ENCODE measurements at regions not wholly inside any gene's neighbourhood (a gene's known extent, or its start where the extent isn't known, plus 50 kb on each side); places are given as distances from the start of the nearest gene placed in this dataset.

GRCh38 chr2:43171789-43172188 lies 54.6 kb downstream of the ZFP36L2 start:
- in situ Hi-C loops (cut with HindIII; ENCODE audit: low sequenced_read_pairs) = no loop called here
- DNase-seq (ENCODE audit: low spot score) = no peak

- no peak for DNase-seq (ENCODE audit: low spot score)
- in situ Hi-C loops (cut with HindIII; ENCODE audit: low sequenced_read_pairs) = no loop called here
Measured at GRCh38 chr2:43170405-43171105, 55.9 kb downstream of the ZFP36L2 start.

- no peak for DNase-seq (ENCODE audit: low spot score)
- in situ Hi-C loops (cut with HindIII; ENCODE audit: low sequenced_read_pairs) = no loop called here
Measured at GRCh38 chr2:43169987-43170386, 56.4 kb downstream of the ZFP36L2 start.

- in situ Hi-C loops (cut with HindIII; ENCODE audit: low sequenced_read_pairs) = no loop called here
- no peak for DNase-seq (ENCODE audit: low spot score)
Measured at GRCh38 chr2:43169099-43169945, 57.1 kb downstream of the ZFP36L2 start.

GRCh38 chr2:43168016-43168369 lies 58.4 kb downstream of the ZFP36L2 start:
- in situ Hi-C loops (cut with HindIII; ENCODE audit: low sequenced_read_pairs) = no loop called here

GRCh38 chr2:43165378-43166069 lies 60.9 kb downstream of the ZFP36L2 start:
- no peak for DNase-seq (ENCODE audit: low spot score)
- in situ Hi-C loops (cut with HindIII; ENCODE audit: low sequenced_read_pairs) = no loop called here

More at GRCh38 chr2:43168016-43168369, 58.4 kb downstream of the ZFP36L2 start:
- no peak for DNase-seq (ENCODE audit: low spot score)

- DNase-seq (ENCODE audit: low spot score) = no peak
- in situ Hi-C loops (cut with HindIII; ENCODE audit: low sequenced_read_pairs) = no loop called here
Measured at GRCh38 chr2:43164686-43165085, 61.7 kb downstream of the ZFP36L2 start.

- in situ Hi-C loops (cut with HindIII; ENCODE audit: low sequenced_read_pairs) = no loop called here
- no peak for DNase-seq (ENCODE audit: low spot score)
Measured at GRCh38 chr2:43163584-43164270, 62.7 kb downstream of the ZFP36L2 start.

GRCh38 chr2:43162511-43162776 lies 64.0 kb downstream of the ZFP36L2 start:
- in situ Hi-C loops (cut with HindIII; ENCODE audit: low sequenced_read_pairs) = no loop called here
- no peak for DNase-seq (ENCODE audit: low spot score)

- in situ Hi-C loops (cut with HindIII; ENCODE audit: low sequenced_read_pairs) = no loop called here
- no peak for DNase-seq (ENCODE audit: low spot score)
Measured at GRCh38 chr2:43161650-43162510, 64.5 kb downstream of the ZFP36L2 start.

GRCh38 chr2:43160778-43161177 lies 65.6 kb downstream of the ZFP36L2 start:
- in situ Hi-C loops (cut with HindIII; ENCODE audit: low sequenced_read_pairs) = no loop called here
- DNase-seq (ENCODE audit: low spot score) = no peak

GRCh38 chr2:43159797-43160196 lies 66.6 kb downstream of the ZFP36L2 start:
- DNase-seq (ENCODE audit: low spot score) = no peak
- in situ Hi-C loops (cut with HindIII; ENCODE audit: low sequenced_read_pairs) = no loop called here

GRCh38 chr2:43158259-43158880 lies 68.0 kb downstream of the ZFP36L2 start:
- DNase-seq (ENCODE audit: low spot score) = no peak

GRCh38 chr2:43157506-43158246 lies 68.7 kb downstream of the ZFP36L2 start:
- in situ Hi-C loops (cut with HindIII; ENCODE audit: low sequenced_read_pairs) = no loop called here
- no peak for DNase-seq (ENCODE audit: low spot score)

More at GRCh38 chr2:43158259-43158880, 68.0 kb downstream of the ZFP36L2 start:
- in situ Hi-C loops (cut with HindIII; ENCODE audit: low sequenced_read_pairs) = no loop called here

- no peak for DNase-seq (ENCODE audit: low spot score)
Measured at GRCh38 chr2:43155851-43156411, 70.5 kb downstream of the ZFP36L2 start.

GRCh38 chr2:43154685-43155084 lies 71.7 kb downstream of the ZFP36L2 start:
- in situ Hi-C loops (cut with HindIII; ENCODE audit: low sequenced_read_pairs) = no loop called here
- DNase-seq (ENCODE audit: low spot score) = no peak

More at GRCh38 chr2:43155851-43156411, 70.5 kb downstream of the ZFP36L2 start:
- in situ Hi-C loops (cut with HindIII; ENCODE audit: low sequenced_read_pairs) = no loop called here
